ENCODE measurements at regions not wholly inside any gene's neighbourhood (a gene's known extent, or its start where the extent isn't known, plus 50 kb on each side); places are given as distances from the start of the nearest gene placed in this dataset.

- Histone ChIP-seq H3K9ac (ENCODE audit: low read length) (no peak overlapping the region), H3K27me3 (replicated peaks; ENCODE audit: insufficient read depth, low read length) (peaks cover 12% of the 10 kb centered on the region), H3K9me3 (replicated peaks; ENCODE audit: insufficient read depth, low read length) (no peaks in the 10 kb centered on the region), H4K20me1 (ENCODE audit: insufficient read depth, low read length) (no peaks in the 10 kb centered on the region), H3K4me2 (ENCODE audit: low read depth, low read length) (no peak overlapping the region), H3K27ac (ENCODE audit: low read length) (no peak overlapping the region), H3K9me2 (replicated peaks; ENCODE audit: insufficient read depth, low read length) (no peaks in the 10 kb centered on the region), H3K4me3 (ENCODE audit: low read length) (no peak overlapping the region), H2AFZ (ENCODE audit: low read length) (no peak overlapping the region), H3K36me3 (replicated peaks; ENCODE audit: insufficient read depth, low read length) (no peaks in the 10 kb centered on the region), H3F3A (ENCODE audit: insufficient read depth, low read length) (no peaks in the 10 kb centered on the region), H3K4me1 (ENCODE audit: low read length) (no peaks in the 10 kb centered on the region), H3K79me2 (ENCODE audit: low read length) (no peaks in the 10 kb centered on the region)
- TF ChIP-seq EZH2phosphoT487 (IDR thresholded peaks at IDR 0.05; ENCODE audit: low read length) (no peak), EZH2 (optimal IDR thresholded peaks at IDR 0.05; ENCODE audit: low read depth, low read length) (no peak), CTCF (IDR thresholded peaks at IDR 0.05; ENCODE audit: low read length) (no peak)
- no peak for DNase-seq
These were observed 179.1 kb upstream of the IER5L start for GRCh38 chr9:129356871-129357772.

- no peak overlapping the region for H2AFZ ChIP-seq (ENCODE audit: low read length)
- no peaks in the 10 kb centered on the region for H3K9me3 ChIP-seq (replicated peaks; ENCODE audit: insufficient read depth, low read length)
- no peak overlapping the region for H3K4me2 ChIP-seq (ENCODE audit: low read depth, low read length)
- H3K27me3 ChIP-seq (replicated peaks; ENCODE audit: insufficient read depth, low read length) = peaks cover 27% of the 10 kb centered on the region
- H3K9ac ChIP-seq (ENCODE audit: low read length) = no peak overlapping the region
- no peaks in the 10 kb centered on the region for H3K36me3 ChIP-seq (replicated peaks; ENCODE audit: insufficient read depth, low read length)
- H3K79me2 ChIP-seq (ENCODE audit: low read length) = no peaks in the 10 kb centered on the region
- H3K4me3 ChIP-seq (ENCODE audit: low read length) = no peak overlapping the region
- H3K4me1 ChIP-seq (ENCODE audit: low read length) = no peaks in the 10 kb centered on the region
- no peak for TF ChIP-seq EZH2phosphoT487 (IDR thresholded peaks at IDR 0.05; ENCODE audit: low read length)
- TF ChIP-seq CTCF (IDR thresholded peaks at IDR 0.05; ENCODE audit: low read length) = no peak
- no peak for TF ChIP-seq EZH2 (optimal IDR thresholded peaks at IDR 0.05; ENCODE audit: low read depth, low read length)
- no peaks in the 10 kb centered on the region for H3K9me2 ChIP-seq (replicated peaks; ENCODE audit: insufficient read depth, low read length)
- no peaks in the 10 kb centered on the region for H3F3A ChIP-seq (ENCODE audit: insufficient read depth, low read length)
- no peak for DNase-seq
- no peak overlapping the region for H3K27ac ChIP-seq (ENCODE audit: low read length)
- H4K20me1 ChIP-seq (ENCODE audit: insufficient read depth, low read length) = no peaks in the 10 kb centered on the region
These were observed 177.6 kb upstream of the IER5L start for GRCh38 chr9:129355631-129356030.

- H3K4me3 ChIP-seq (ENCODE audit: low read length) = no peak overlapping the region
- H4K20me1 ChIP-seq (ENCODE audit: insufficient read depth, low read length) = no peaks in the 10 kb centered on the region
- no peak for TF ChIP-seq CTCF (IDR thresholded peaks at IDR 0.05; ENCODE audit: low read length)
- no peak for TF ChIP-seq EZH2phosphoT487 (IDR thresholded peaks at IDR 0.05; ENCODE audit: low read length)
- H3K4me2 ChIP-seq (ENCODE audit: low read depth, low read length) = no peak overlapping the region
- DNase-seq = no peak
- H3K9ac ChIP-seq (ENCODE audit: low read length) = no peak overlapping the region
- H3K9me2 ChIP-seq (replicated peaks; ENCODE audit: insufficient read depth, low read length) = no peaks in the 10 kb centered on the region
- H3K79me2 ChIP-seq (ENCODE audit: low read length) = no peaks in the 10 kb centered on the region
- H3K9me3 ChIP-seq (replicated peaks; ENCODE audit: insufficient read depth, low read length) = no peaks in the 10 kb centered on the region
- H2AFZ ChIP-seq (ENCODE audit: low read length) = no peak overlapping the region
- no peak overlapping the region for H3K27ac ChIP-seq (ENCODE audit: low read length)
- no peaks in the 10 kb centered on the region for H3F3A ChIP-seq (ENCODE audit: insufficient read depth, low read length)
- peaks cover 33% of the 10 kb centered on the region for H3K27me3 ChIP-seq (replicated peaks; ENCODE audit: insufficient read depth, low read length)
- H3K36me3 ChIP-seq (replicated peaks; ENCODE audit: insufficient read depth, low read length) = no peaks in the 10 kb centered on the region
- no peaks in the 10 kb centered on the region for H3K4me1 ChIP-seq (ENCODE audit: low read length)
These were observed 176.4 kb upstream of the IER5L start for GRCh38 chr9:129354498-129354897.

Measured in MM.1S (cell line).